HCEC 1CT (cell line): ENCODE measurements at regions not wholly inside any gene's neighbourhood (a gene's known extent, or its start where the extent isn't known, plus 50 kb on each side); places are given as distances from the start of the nearest gene placed in this dataset.

ENCODE experiments used
- DNase-seq: peaks from one replicate; pipeline ENCODE4 v3.0.0-alpha.2; 2017

DNA sequence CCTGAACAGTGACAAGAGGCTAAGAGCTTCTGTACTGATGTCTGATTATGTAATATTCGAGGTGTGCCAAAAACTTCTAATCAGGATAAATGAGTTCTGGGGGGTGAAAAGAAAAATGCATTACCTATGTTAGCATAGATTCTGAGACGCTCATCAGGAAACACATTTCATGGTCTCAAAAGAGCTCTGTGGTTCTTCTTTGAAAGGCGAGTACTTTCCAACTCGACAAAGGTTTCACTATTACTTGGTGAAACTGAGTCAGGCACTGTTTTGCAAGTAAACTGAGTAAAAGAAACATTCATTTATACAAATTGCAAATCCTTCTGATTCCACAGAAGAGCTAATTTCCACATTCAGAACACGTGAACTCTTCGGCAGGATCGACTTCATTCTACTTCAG lies 523.2 kb downstream of the GATA3 start:
- DNase-seq = no peak

DNA sequence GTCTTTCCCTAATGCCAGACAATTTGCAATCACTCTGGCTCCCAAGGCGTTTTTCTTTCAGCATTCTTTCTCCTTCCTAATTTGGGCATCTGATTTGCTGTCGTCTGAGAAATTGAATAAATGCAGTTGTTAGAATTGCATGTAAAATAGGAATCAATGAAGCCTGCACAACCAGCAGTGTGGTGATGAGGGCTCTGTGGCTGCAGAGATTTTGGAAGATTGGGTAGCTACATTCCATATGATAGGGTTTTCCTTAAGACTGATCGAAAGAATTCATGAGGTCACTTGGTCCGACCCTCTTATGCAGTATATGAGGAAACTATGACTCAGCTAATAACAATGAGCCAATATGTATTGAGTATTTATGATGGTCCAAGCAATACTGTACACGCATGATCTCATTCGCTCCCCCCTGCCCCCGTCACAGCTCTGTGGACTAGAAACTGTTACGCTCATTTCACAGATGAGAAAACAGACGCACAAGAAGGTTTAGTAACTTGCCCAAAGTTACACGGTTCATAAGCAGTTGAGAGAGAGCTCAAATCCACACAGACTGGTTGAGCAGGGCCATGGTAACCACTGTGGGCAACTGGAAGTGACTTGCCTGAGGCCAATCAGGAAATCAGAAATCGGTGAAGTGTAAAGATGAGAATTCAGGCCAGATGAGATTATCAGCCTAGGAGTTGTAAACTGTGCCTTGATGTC lies 527.2 kb downstream of the GATA3 start:
- DNase-seq = no peak

DNA sequence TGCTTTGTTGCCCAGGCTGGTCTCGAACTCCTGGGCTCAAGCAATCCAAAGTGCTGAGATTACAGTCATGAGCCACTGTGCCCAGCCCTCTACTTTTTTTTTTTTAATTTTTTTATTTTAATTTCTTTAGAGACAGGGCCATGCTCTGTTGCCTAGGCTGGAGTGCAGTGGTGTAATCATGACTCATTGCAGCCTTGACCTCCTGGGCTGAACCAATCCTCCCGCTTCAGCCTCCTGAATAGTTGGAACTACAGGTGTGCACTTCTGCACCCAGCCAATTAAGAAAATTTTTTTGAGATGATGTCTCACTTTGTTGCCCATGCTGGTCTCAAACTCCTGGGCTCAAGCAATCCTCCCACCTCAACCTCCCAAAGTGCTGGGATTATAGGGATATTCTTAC lies 528.6 kb downstream of the GATA3 start:
- no peak for DNase-seq

DNA sequence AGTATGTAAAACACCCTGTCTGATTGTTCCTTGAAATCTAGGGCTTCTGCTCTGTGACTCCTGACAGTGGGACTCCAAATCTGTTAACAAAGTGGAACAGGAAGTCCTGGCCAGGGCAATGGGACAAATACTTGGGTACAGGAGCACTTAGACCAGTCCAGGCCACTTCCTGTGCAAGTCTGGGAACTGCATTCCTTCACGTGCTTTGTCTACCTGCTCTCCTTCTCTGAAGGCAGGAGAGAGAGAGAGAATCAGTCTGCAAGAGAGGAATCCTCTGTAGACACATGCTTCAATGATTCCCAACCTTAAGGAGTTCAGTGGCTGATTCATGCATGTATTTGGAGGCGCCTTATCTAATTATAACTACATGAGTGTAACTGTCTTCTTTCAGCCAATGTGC lies 530.2 kb downstream of the GATA3 start:
- DNase-seq = no peak

DNA sequence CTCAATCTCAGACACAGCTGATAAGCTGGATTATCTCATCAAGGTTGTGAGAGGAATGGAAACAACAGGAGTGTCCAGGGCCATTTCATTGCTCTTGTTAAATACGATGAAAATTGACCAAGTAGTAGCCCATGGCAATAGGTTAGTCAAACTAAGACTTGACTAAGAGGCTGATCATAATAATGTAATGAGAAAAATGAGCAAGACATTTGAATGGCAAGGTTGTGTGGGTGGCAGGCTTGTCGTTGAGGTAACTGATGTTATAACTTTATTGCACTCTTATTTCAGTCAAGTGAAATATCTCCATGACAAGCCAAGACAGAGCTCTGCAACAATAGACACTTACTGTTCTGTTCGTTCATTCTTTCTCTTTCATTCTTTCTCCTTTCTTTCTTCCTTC lies 532.0 kb downstream of the GATA3 start:
- no peak for DNase-seq

DNA sequence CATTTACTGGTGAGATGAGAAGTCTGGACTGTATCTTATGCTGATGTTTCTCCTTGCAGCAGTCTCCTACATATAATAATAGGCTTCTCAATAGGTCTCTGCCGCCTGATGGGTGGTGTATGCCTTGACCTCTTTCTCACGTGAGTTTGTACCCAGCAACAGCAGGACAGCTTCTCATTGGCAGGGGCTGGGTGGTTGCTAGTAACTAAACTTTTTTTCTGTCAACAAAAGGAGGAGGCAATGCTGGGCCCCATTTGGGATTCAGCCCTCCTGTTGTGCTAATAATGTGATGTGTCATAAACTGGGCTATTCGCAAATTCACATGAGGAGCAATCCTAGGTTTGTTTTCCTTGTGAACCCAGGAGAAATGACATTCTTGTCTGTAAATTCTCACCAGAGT lies 533.6 kb downstream of the GATA3 start:
- no peak for DNase-seq

DNA sequence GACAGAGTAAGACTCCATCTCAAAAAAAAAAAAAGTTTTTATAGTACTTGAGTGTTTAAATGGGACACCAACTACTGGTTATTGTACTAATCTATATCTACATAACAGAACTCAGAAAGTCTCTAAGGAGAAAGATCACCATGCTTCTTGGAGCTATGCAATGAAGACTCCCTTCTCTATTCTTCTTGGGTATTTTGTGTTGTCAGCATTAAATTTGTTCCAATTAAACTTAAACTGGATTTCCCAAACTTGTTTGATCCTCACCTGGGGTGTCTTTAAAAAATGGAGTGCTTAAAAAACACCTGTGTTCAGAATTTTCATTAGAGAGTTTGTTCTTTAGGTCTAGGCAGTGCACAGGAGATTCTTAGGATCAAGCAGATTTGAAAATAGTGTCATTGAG lies 536.0 kb downstream of the GATA3 start:
- DNase-seq = no peak

DNA sequence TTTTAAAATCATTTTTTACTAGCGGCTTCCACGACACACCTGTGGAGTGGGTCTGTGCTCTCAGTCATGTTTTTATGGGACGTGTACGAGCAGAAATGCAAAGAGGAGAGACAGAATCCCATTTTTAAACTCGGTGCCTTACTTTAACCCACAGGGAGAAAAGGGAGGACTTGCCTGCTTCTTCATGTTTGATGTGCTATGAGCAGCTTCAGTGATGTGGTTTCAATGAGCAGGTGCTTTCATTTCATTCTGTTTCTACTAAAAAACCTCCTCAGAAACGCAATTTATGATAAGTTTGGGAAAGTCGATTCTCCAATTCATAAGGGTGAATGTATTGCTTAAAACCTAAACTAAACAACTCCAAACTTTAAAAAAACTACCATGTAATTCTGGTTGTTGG lies 537.2 kb downstream of the GATA3 start:
- no peak for DNase-seq

DNA sequence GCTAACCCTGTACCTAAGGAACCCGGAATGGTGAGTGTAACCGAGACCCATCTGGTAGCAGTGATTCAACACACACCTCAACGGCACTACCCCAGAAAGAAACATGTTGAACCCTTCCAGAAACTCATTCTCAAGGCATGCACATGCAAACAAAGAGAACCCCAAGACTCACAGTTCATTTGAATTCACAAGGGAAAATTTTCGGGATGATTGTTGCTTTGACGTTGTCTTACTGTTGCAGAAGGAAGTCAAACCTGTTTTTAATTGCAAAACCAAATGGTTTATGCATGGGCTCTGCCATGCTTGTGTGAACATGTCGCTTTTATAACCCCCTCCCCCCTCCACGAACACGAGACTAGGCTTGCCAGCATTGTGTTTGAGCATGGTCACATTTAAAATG lies 539.7 kb downstream of the GATA3 start:
- no peak for DNase-seq

DNA sequence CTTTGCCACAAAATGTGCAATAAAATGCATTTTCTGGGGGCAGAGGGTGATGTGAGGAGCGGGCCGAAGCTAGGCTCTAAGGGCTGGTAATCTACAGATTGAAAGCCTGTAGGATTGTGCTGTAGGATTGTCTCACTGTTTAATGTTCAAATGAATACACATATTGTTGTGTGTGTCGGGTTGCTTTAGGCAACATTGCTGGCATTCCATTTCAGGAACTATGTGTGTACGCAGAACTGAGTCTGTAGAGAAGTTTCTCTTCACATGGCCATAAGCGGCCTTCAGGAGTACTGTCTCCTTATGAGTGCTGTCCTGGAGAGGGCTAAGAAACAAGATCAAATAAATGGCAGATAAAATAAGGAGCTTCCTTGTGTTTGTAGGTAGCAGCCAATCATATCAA lies 540.2 kb downstream of the GATA3 start:
- DNase-seq = no peak

DNA sequence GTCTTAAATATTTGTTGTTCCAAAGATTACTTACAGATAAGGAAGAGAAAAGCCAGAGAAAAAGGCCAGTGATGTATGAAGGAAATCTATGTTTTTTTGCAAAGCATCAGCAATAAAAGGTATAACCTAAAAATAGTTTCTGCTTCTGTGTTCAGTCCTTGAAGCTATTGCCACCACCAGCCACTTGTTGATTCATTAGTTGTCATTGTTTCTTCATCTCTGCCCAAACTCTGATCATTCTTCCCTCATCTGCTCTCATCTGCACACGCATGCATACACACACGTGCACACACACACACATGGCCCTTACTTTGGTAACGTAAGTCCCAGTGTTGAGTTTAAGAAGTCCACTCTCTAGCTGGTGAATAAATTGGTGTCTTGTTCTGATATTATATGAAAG lies 540.7 kb downstream of the GATA3 start:
- no peak for DNase-seq

DNA sequence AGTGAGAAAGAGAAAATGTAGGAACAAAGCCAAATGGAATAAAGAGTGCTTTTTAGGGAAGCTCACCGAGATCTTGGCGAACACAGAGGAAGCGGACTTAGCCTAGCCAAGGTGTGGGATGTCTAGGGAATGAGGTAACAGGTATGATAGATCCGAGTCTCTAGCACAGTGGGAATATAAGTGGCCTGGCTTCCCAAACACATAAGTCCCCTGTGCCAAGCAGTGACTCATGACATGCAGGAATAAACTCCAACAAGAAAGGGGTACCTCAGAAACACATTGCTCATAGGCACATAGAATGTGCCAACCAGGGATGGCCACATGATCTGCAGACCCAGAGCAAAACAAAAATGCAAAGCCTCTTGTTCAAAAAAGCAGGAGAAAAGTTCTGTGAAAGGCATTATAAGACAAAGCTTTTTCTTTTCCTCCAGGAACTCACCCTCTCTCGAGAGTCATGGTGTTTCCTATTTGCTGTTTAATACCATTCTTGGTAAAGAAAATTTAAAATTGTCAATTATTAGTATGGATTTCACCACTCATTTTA lies 542.5 kb downstream of the GATA3 start:
- no peak for DNase-seq

DNA sequence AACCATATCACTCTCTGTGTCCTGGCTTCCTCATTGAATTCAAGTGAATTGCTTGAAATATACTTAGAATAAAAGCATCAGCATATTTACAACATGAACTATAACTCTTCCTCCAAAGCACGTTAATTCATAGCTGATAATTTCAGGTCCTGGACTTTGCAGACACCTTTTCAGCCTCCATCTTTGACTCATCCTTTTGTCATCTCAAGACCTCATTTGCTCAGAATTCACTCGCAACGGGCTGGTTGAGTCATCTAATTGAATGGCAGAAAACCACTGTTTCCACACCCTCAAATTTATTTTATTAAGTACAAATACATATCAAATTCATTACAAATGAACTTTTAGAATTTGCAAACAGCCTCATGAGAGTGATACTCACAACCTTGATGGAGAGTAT lies 545.7 kb downstream of the GATA3 start:
- no peak for DNase-seq

DNA sequence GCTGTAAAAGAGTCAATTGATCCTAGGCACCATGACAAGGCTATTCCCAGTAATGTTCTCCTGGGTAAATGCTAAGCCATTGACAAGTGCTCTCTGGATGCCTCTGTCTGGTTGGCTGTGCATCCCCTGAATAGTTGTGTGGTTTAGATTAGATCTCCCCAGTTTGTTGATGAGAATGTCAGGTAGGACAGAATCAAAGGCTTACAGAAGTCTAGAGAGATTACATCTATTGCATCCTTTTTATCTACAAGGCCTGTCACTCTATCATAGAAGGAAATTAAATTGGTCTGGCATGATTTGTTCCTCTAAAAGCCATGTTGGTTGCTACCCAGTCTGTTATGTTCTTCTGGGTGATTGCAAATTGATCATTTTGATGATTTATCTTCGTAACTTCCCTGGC lies 548.3 kb downstream of the GATA3 start:
- no peak for DNase-seq

DNA sequence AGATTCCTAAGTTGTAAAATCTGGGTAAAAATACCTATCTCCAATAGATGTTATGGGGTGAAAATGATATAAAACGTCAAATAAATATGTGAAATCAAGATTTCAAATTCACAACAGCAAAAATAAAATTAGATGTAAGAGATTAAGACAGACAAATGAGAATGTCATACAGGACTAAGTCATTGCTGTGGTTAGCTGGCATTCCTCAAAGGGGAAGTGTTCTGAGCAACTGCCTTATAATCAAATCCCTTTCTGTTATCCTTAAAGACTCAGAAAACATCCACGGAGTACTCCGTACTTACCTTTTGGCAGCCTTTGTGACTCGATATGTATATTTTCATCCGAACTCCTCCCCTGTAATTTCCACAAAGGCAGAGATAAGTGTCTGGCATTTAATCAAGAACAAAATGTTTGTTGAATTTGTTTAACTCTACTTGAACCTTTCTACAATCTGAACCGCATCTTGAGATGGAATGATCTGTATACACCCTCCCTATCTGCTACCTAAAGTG lies 559.6 kb downstream of the GATA3 start:
- DNase-seq = no peak

DNA sequence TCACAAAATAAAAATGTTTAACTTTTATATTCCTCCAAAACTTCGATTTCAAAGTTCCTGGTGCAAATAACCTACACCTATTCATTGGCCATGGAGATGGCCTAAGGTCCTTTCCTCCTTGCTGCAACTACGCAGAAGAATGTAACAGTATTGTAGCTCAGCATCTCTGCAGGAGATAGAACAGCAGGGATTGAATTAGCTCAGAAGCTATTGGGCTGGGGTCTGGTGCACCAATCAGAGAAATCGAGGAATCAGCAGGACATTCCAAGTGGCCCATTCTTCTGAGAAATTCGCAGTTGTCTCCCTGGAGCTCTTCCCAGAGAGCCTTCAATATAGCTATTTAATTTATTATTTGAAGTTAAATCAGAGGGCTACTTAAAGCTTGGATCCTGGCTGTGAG lies 560.6 kb downstream of the GATA3 start:
- no peak for DNase-seq

DNA sequence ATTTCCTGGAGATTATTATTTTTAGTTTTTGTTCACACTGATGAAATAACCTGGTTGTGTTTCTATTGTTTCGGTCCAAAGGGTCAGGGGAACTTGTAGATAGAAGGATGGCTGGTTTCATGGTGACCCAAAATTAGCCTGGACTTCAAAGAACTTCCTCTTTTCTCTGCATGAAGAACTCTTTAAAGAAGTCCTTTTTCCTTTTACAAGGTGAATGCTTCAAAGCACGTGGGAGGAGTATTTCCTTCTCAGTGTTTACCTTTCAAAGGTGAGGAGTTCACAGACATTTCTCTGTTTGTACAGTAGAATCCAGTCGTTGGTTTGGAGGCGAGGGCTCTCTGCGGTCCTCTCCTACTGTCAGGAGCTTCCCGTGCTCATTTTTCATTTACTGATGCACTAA lies 561.7 kb downstream of the GATA3 start:
- DNase-seq = no peak

DNA sequence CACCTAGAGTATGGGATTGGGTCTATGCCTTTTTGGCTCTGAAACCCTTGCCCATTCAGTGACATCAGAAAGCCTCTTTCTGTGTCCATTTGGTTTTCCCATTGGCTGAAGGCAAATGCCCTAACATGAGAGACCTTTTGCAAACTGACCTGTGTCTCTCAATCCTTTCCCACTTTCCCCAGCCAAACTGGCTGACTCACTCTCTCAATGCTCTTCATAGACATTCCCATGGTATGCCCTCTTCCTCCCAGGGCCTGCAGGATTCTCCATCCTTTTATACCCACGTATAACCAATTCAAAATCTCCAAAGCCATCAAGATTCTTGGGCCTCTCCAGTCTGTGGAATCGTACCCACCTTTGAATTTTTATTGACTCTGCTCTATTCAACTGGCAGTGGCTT lies 563.3 kb downstream of the GATA3 start:
- no peak for DNase-seq

DNA sequence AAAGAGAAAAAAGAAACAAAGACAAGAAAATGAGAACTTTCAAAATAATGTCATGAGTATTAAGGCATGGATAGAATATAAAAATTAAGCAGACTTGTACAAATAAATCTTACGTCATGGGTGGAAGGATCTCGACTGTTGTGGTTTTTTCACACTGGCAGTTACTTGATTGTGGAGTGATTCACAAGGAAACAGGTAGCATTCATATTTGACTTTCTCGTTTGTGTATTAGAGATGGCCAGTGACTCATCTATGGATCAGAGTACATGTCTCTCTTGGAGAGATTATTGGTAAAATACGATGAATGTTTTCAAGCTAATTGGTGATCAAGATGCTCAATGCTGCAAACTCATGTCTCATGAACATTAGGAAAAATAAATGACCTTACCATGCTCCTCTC lies 564.3 kb downstream of the GATA3 start:
- no peak for DNase-seq

DNA sequence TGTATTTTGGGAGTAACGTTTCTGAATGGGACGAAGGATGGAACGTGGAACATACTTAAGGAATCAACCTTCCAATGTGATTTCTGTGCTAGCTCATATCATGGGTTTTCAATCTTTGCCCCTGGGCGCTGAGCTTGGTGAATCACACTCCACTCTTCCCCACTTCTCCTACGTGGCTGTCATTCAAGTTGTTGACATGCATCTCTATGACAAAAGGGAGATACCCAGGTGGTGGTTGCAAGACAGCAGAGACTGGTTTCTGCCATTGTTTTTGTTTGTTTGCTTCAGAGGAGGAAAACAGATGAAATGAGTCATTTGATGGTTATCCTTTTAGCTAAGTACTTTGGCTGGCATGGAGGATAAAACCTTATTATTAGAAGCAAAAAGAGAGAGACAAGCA lies 573.9 kb downstream of the GATA3 start:
- no peak for DNase-seq

DNA sequence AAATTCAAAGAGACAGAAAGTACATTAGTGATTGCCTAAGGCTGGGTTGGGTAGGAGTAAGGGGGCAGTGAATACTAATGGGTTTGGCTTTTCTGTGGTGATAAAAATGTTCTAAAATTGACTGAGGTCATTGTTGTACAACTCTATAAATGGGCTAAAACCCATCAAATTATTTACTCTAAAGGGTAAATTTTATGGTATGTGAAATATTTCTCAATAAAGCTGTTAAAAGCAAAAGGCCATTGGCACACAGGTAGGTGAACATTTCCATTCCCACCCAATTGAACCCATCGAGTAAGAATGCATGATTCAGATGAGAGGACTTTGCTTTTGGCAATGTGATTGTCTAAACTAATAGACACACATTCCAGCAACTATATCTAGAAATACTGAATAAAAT lies 579.4 kb downstream of the GATA3 start:
- DNase-seq = no peak

DNA sequence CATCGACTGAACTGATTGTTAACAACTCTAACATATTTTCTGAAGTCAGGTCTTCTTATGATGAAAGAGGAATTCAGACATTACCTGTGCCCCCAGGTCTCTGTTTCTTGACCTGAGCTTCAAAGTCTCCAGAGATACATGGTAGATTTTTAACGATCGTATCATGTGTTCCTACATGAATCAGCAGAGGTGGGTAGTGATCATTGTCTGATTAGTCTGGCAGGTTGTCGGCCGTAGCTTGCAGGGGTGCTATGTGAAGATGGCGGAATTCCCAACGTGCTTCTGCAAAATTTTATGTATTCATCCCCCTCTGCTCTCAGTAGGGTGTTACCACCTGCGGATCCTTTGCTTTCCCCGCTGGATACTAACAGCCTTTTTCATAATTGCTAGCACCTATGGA lies 581.9 kb downstream of the GATA3 start:
- DNase-seq = no peak

DNA sequence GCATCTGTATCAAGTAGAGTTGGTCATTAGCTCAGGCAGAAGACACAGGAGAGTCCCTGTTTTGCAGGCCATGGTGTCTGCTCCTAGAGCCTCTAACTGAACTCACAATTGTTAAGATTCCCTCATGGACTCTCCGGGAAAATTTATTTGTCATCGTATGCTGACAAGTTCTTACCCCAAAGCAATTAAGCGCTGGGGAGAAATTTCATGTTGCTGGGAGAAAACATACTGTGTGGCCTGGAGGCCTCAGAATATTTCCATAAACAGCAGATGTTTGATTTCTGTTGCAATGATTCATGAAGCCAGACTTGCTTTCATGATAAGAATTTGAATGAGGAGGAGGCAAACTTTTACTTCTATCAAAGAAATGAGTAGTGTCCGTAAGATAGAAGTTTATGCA lies 583.2 kb downstream of the GATA3 start:
- no peak for DNase-seq

DNA sequence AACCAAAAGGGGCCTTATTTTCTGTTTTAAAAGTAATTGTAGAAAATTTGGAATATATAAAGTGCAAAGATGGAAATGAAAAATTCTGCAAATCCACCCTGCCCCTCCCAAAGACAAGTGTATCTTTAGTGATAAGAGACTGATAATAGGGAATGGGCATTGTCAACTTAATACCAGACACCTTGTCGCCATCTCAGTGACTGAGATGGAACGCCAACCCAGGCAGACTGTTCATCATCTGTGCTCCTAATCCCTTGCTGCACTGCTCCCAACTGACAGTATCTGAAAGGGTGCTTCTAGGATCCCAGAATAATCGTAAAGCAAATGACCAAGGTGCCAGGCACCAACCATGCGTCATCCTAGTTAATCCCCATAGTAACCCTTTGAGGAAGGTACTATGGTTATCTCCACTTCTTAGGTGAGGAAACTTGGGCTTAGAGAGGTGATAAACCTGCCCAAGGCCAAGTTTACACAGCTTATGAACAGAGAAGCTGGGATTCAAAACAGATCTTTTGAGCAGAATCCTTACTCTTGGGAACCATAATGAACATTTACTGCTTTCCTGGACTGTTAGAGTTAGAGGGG lies 583.7 kb downstream of the GATA3 start:
- DNase-seq = no peak
